ENCODE measurements at regions not wholly inside any gene's neighbourhood (a gene's known extent, or its start where the extent isn't known, plus 50 kb on each side); places are given as distances from the start of the nearest gene placed in this dataset.

DNA sequence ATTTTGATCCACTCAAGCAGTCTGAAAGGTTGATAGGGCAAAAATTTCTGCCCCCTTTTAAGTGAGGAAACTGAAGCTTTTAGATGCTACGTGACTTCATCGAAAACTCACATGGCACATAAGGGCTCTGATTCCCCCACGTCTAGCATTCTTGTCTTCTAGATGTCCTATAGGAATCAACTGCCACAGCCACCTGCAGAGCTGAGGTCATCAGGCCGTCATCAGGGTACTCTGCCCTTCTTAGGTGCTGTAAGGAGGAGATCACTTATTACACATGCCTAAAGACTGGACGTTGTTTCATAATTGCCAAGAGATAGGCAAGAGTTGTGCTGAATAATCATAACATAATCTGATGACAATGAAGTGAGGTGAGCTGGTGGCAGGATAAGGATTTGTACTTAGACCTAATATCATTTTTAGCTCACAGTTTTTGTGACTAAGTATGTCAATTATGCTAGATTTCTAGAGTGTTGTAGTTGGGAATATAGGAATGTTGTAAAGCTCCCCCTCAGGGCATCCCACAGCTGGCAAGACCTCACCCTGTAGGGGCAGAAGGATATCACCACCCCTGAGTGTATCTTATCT, 349.4 kb downstream of the METTL15 start:
- no peak for DNase-seq

DNA sequence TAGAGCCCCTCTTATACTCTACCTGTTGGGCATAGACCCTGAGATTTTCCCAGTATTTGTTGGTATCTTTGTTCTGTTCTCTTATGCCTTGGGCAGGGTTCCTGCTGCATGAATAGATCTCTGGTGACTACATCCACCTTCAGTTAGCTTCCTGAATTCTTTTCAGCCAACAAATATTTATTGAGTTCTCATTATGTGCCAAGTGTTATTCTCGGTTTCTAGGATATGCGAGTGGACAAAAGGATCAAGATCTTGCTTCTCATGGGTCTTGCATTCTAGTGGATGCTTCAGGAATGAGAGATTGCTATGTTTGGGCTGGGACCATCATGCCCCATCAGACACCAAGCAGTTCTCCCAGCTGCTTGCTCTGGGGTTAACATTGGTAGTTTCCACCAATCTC, 340.0 kb downstream of the METTL15 start:
- no peak for DNase-seq

DNA sequence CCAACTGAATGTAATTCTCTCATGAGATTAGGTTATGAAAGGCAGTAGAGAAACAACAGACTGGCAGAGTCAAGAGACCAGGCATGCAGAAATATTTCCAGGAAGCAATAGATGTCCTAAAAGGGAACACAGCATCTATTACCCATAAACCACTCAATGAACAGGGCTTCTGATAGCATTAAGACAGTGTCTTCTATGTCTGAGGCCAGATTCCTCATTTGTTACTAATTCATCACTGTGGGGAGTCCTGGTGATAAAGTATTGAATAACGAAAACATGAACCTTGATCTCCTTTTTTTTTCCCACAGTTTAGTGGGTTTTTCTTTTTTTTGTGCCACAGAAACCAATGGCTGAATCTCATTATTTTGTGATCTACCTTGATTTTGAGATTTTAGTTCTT, 339.0 kb downstream of the METTL15 start:
- DNase-seq = no peak

DNA sequence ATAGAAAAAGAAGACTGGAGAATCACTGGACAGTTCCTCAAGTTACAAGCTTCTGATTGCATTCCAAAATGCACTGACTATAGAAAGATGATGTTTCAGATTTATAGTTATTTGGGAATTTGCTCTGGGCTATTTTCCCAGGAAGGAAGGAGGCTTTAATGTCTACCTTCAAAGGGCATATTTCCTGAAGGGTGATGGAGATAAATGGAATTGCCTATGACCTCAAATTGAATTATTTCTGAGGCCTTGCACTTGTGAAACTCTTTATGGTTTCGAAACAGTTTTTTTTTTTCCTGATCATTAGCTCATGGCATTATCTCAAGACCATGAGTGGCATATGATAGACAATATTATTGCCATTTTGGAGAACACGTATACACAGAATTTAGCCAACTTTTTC, 333.9 kb downstream of the METTL15 start:
- DNase-seq = no peak

DNA sequence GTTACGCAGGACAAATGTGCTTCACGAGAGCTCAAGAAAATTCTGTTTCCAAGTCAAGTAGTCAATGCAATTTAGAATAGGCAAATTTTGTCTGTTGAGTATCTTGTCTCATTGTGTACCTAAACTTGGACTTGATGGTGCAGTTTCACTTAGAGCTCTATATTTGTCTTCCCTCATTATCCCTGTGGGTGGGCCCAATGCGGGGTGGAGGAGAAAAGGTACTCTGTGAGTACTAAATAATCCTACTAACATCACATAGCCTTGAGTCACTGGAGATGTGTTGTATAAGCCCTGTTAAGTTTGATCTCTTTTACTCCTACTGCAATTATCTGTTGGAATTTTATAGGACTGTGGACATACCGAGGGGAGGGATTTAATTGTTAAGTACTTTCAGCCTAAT, 331.2 kb downstream of the METTL15 start:
- DNase-seq = no peak

DNA sequence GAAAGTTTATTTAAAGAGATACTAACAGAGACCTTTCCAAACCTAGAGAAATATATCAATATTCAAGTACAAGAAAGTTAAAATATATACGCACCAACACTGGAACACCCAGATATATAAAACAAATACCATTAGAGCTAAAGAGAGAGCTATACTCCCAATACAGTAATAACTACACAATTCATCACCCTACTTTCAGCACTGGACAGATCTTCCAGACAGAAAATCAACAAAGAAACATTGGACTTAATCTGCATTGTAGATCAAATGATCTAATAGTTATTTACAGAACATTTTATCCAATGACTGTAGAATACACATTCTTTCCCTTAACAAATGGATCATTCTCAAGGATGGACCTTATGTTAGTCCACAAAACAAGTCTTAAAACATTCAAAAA, 311.9 kb downstream of the METTL15 start:
- no peak for DNase-seq

DNA sequence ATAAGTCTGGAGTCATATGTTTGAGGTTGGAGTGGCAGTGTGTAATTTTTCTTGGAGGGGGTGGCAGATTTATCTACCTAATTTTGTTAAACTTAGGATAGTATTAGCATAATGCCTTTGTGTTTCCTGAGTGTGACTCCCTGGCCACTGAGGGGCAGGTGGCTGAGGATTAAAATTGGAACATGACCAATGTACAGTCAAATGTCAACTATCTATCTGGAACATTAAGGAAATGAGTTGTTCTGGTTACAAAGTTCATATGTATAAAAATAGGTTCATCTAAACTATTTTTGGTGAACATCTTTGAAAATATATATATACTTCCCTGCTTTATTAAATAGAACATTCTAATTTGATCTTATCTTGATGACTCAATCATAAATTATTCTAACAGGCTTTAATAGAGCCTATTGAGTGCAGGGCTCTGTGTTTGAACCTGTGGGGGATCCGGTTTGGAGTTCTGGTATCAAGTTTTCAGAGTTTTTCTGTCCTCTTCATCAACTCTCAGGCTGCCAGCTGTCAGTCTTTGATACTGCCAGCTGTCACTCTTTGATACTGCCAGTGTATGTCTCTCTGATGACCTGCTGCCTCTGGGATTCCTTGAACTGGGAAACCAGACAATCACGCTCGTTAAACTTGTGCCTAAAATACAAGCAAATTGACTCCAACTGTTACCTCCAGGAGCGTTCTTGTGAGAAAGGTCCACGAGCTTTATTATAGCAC, 309.6 kb downstream of the METTL15 start:
- no peak for DNase-seq

DNA sequence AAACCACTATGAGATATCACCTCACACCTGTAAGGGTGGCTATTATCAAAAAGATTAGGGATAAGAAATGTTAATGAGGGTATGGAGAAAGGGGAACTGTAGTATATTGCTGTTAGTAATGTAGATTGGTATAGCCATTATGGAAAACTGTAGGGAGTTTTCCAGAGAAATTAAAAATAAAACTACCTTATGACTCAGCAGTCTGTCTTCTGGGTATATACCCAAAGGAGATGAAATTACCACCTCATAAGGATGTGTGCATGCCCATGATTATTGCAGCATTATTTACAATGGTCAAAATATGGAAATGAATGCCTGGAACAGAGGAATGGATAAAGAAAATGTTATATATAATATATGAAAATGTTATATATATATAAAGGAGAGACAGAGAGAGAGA, 303.8 kb downstream of the METTL15 start:
- DNase-seq = no peak

GRCh38 chr11:28401446-28401845, 293.3 kb downstream of the METTL15 start:
- no peak for DNase-seq

DNA sequence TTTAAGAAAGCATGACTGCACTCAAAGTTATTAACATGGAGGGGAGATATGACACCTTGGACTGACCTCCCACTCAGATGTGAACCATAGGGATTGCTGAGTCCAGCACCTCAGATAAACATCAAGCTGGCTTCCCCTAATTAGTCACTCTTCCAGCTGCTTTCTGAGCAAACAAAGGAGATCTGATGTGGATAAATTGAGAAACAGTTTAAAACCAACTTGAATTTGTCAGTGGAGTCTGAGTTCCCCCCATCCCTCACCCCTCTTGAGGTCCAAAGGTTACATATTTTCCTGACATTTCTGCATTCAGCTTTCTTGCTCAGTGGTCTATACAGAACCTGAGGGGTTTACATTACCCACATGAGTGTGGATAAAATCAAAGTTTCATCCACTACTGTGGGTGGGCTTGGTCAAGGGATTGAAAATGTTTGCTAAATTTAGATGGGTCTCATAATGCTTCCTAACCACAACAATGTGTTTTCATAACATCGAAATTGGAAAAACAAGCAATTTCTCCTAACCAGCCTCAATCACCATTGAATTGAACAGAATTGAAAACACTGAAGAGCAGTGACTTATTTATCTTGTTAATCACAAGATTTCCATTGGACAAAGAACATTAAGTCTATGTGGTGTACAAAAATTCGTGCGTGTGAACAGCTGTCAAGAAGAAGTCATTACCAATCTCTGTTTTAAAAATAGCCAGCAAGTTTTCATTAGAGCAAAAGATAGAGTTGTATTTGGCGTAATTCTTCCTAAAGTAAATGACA, 292.3 kb downstream of the METTL15 start:
- no peak for DNase-seq

- DNase-seq = no peak
Measured at GRCh38 chr11:28393348-28393747, 285.2 kb downstream of the METTL15 start.

DNA sequence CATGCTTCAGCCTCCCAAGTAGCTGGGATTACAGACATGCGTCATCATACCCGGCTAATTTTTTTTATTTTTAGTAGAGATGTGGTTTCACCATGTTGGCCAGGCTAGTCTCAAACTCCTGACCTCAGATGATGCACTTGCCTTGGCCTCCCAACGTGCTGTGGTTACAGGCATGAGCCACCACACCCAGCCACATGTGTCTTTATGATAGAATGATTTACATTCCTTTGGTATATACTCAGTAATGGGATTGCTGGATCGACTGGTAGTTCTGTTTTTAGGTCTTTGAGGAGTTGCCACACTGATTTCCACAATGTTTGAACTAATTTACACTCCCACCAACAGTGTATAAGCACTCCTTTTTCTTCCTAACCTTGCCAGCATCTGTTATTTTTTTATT, 276.2 kb downstream of the METTL15 start:
- no peak for DNase-seq

DNA sequence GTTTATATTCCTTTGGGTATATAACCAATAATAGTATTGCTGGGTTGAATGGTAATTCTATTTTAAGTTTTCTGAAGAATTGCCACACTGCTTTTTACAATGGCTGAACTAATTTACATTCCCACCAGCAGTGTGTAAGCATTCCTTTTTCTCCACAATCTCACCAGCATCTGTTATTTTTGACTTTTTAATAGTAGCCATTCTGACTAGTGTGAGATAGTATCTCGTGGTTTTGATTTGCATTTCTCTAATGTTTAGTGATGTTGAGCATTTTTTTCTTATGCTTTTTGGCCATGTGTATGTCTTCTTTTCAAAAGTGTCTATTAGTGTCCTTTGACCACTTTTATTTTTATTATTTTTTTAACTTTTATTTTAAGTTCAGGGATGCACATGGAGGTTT, 275.3 kb downstream of the METTL15 start:
- DNase-seq = no peak
